ENCODE measurements at regions not wholly inside any gene's neighbourhood (a gene's known extent, or its start where the extent isn't known, plus 50 kb on each side); places are given as distances from the start of the nearest gene placed in this dataset.
A peak's percentile ranks its signal among the peaks of the same experiment; 100 is the strongest.

DNA sequence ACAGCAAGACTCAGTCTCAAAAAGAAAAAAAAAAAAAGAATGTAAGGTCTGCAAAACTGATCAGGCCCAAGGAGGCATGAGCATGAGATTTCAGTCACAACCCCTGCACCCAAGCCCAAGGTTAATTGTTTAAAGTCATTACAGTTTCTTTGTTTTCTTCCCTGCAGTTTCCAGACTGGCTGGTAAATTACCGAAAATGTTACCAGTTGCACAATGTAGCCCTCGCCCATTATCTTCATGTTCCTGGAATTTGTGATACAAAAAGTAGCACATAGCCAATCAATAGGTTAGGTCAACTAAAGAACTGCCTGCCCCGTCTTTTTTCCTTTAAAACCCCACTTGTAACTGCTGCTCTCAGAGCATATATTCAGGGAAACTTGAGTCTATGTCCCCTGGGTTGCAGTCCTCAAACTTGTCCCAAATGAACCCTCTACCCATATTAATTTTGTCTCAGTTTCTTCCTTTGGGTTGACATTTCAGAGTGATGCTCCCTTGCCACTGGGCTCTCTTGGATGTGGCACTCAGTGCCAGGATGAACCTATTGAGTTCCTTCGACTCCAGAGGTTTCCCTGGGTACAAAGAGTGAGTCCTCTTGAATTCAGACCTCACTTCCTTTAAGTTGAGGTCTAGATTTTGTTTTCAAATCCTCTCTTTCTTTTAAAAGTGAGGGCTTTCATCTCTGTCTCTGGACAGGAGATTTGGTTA is 216.2 kb upstream of the HS6ST1 start:
- intact Hi-C loops (cut with DNase I), result no loop called here
- DNase-seq (ENCODE audit: low spot score), result no peak

DNA sequence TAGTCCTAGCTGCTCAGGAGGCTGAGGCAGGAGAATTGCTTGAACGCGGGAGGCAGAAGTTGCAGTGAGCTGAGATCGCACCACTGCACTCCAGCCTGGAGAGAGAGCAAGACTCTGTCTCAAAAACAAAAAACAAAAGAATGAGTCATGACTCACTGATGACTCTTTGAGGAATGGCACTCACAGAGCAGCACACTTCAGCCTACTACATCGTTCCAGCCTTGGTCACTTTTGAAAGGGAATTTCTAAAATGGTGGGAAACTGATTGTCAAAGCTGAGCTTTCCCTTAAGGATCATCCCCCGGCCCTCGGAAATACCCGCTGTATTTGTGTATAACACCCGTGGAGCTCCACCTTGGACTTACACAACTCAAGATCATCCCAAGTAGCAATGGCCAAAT is 217.3 kb upstream of the HS6ST1 start:
- intact Hi-C loops (cut with DNase I), result no loop called here
- DNase-seq (ENCODE audit: low spot score), result peak; percentile 11

DNA sequence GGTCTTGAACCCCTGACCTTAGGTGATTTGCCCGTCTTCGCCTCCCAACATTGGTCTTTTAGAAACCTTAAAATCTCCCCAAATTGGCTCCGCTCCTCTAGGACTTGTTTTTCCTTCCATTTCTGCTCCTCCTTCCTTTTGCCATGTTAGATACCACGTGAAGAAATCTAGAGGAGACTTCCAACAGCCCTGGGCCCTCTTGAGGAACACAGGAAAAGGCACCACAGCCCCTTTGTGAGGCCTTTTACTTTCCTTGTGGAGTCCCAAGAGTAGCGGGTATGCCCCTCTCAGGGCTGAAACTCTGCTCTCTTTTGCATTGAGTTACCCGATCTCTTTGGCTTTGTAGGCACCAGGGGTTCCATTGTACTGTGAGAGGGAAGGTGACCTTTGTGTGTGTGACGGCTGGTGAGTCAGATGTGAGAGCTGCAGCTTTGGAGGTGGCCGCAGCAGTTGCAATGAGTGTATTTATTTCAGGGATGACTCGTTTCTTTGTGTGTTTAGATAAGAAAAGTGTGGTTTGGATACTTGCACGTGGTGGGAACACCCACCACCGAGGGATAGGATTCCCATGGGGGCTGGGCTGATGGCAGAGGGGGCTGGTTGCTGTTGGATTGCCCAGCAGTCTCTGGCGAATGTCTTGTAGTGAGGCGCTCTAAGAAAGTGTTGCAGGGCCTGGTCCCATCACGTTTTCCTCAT is 218.4 kb upstream of the HS6ST1 start:
- intact Hi-C loops (cut with DNase I), result no loop called here
- DNase-seq (ENCODE audit: low spot score), result no peak

DNA sequence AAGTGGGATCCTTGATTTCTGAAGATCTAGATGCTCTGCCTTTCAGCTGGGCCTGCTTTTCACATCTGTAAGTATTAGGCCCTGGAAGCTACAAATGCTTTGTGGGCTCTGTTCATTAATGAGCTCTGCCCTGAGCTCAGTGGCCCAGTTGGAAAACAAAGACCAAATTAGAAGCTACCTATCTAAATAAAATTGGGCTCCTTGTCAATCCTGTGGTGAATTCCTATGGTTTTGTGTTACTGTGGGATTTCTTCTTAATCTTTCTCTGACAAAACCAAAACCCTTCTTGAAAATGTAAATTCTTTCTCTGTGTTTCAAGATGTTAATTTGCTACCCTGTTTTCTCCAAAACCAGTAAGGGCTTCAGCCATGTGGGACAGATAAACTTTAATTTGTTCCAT is 219.0 kb upstream of the HS6ST1 start:
- no peak for DNase-seq (ENCODE audit: low spot score)
- intact Hi-C loops (cut with DNase I), result no loop called here

DNA sequence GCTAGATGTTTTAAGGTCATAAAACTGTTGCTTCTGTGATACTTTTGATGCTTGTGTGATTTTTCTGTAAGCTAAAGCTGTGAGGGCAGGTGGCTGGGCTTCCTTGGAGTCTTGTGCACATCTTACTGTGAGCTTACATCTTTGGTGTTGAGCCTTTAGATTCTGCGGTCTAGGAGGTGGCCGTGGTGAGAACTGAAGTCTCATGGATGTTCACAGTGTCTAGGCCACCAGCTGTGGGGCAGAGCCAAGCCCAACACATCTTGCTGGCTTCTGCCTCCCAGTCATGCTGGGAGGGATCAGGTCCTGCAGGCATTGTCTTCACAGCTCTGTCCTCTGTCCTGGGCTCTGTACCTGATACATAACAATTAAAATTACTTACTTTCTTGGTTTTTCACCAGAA is 219.7 kb upstream of the HS6ST1 start:
- DNase-seq (ENCODE audit: low spot score), result no peak
- intact Hi-C loops (cut with DNase I), result no loop called here

DNA sequence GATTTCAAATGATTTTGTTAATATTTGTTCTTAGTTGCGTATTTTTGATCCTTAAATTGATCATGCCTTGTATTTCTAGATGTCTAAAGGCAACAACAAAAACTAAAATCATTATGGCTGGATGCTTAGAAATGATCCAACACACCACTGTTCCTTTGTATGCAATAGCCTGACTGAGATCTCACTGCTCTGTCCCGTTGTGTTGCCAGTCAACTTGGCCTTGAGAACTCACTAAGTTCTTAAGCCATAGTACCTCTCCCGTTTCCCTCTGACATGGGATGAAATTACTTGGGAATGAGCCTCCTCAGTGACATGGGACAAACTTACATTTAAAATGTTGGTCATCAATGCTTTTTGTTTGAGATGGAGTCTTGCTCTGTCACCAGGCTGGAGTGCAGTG is 222.0 kb upstream of the HS6ST1 start:
- no peak for DNase-seq (ENCODE audit: low spot score)
- intact Hi-C loops (cut with DNase I), result no loop called here

DNA sequence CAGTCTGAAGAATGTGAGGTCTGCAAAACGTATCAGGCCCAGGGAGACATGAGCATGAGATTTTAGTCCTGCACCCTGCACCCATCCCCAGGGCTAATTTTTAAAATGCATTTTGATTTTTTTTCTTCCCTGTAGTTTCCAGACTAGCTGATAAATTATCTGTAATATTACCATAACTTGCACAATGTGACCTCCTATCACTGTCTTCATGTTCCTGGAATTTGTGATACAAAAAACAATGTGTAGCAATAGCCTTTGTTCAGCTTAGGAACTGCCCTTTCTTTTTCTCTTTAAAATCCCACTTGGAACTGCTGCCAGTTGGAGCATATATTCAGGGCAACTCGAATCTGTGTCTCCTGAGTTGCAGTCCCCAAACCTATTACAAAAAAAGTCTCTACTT is 222.8 kb upstream of the HS6ST1 start:
- DNase-seq (ENCODE audit: low spot score), result no peak
- intact Hi-C loops (cut with DNase I), result no loop called here

DNA sequence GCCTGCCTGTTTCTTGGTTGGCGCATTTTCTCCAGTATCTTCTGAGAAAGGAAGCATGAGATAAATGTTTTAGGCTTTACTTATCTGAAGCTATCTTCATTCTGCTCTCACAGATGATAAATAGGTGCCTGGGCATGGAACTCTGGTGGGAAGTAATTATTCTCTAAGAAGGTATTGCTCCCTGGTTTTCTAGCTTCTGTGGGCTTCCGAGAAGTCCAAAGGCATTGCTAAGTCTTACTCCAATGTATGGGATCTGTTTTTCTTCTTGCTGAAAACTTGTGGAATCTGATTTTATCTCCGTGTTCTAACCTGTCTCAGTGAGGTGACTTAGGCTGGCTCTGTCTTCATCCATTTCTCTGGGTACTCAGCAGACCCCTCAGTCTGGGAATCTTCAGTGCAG is 224.4 kb upstream of the HS6ST1 start:
- no peak for DNase-seq (ENCODE audit: low spot score)
- intact Hi-C loops (cut with DNase I), result no loop called here

DNA sequence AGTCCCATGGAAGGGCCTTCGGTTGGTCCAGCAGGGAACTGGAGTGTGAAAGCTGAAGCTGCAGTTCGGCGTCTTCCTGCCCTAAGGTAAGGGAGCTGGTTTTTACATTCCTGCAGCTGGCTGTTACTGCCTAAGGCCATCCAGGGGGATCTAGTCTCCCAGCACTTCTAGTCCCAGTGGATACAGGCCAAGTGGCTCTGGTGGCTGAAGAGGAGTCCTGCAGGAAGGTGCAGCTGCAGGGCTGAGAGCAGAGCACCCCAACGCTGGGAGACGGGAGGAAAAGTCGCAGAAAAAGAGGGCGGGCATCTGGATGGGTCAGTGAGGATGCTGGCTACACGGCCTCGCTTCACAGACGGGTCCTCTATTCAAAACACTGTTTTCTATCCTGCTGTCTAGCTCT is 225.0 kb upstream of the HS6ST1 start:
- intact Hi-C loops (cut with DNase I), result no loop called here
- peak; percentile 32 for DNase-seq (ENCODE audit: low spot score)

DNA sequence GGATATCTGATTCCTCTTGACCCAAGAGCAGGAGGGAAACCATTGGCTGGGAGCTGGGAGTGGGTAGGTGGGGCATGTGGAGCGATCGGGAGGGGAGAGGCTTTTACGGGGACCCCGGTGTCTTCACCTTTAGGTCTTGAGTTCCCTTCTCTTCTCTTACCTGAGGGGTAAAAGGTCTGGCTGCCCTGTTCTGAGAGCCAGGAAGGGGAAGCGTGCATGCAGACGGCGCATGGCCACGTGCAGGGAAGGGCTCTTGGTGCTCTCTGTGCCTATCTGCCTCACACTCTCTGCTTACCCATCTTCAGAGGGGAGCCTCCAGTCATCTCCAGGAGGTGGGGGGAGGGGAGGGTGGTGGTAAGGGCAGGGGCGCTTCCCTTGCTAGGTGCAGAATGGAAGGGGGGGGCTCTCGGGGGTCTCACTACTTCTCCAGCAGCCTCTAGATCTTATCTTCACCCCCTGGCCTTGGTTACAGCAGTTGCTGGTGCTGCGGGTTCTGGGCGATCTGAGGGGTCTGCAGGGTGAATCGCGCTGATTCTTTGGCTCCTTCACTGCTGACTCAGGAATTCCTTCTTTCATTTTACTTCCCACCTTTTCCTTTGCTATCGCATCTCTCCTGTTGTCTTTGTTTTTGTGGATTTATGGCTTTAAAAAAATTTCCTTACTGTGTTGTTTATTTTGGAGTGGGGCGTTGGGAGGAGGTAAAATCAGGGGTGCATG is 225.8 kb upstream of the HS6ST1 start:
- DNase-seq (ENCODE audit: low spot score), result peak; percentile 62
- intact Hi-C loops (cut with DNase I), result no loop called here

DNA sequence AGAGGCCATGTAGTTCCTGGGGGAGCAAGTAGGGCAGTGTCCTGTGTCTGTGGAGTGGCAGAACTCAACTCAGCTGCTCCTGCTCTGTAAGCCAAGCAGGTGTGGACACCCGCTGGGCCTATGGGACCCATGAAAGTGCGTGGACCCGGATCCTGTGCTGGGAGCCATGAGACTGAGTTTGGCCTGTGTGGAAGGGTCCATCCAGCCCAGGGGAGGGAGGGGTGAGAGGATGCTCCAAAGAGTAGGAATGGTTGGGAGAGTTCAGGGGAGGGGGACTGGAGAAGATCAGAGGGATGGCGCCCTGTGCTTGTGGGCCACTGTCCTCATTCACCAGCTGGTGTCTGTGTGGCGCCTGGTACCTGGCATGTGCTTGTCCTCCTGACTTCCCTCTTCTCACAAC is 226.4 kb upstream of the HS6ST1 start:
- DNase-seq (ENCODE audit: low spot score), result peak; percentile 13
- intact Hi-C loops (cut with DNase I), result no loop called here

DNA sequence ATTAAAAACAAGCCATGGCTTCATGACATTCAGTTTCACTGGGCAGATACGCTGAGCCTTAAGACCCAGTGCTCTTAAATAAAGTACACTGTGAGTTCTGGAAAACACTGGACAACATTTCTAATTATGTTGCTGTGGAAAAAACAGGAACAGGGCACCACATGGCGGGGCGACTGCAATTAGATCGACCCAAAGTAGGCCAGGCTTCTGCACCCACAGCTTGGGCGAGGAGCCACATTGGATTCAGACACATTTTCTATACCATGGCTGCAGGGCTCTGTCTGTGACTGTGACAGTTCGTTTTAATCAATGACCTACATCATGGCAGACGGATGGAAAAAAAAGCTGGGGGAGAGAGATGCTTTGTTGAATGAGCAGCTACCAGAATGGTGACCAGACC is 227.2 kb upstream of the HS6ST1 start:
- intact Hi-C loops (cut with DNase I), result no loop called here
- no peak for DNase-seq (ENCODE audit: low spot score)

DNA sequence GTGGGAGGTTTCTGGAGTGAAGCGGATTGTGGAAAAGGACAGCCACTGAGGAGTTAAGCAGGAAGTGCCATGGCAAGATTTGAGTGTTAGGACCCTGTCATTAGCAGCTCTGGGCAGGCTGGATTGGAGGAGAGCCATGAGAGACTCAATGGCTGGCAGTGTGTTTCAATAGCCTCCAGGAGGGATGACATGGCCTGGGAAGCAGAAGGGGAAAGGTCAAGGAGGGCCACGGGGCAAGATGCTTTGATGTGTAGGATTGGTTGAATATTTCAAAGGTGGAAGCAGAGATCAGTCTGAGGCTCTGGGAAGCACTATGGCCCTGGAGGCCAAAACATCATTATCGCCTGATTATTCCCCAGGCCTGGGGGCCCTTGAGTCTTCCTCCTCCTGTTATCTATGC is 229.0 kb upstream of the HS6ST1 start:
- intact Hi-C loops (cut with DNase I), result no loop called here
- DNase-seq (ENCODE audit: low spot score), result peak; percentile 34

DNA sequence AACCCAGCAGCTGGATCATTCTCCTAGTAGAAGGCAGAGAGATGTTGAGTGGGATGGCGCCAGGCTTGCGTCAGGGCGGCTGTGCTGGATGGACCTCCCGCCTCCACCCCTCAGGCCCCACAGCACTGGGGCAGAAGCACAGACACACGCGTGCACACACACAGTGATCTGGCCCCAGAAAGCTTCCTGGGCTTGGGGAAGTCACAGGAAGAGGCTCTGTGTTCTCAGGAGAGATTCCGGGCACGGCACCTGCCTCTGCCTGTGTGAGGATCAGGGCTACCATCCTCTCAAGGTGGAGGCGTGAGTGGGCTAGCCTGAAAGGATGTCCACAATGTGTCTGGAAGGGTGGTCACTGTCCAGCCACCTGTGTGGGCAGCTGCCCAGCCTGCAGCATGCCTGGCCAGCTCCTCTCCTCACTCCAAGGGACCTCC is 229.8 kb upstream of the HS6ST1 start:
- peak; percentile 47 for DNase-seq (ENCODE audit: low spot score)

DNA sequence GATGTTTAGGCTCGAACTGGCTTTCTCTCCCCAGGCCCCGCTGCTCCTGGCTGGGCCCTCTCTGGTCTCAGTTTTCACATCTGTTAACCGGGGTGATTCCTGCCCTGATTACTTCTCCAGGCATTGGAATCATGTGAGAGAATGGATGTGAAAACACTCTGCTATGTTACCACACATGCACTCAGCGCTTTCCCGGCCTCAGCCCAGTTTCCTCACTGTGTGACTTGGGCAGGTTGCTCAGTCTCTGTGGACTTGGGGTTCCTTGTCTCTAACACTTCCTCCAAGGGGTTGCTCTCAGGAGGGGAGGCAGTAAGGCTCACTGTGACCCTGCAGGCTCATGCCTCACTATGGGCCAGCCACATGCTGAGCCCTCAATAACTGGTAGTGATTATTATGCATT is 230.4 kb upstream of the HS6ST1 start:
- DNase-seq (ENCODE audit: low spot score), result no peak
- intact Hi-C loops (cut with DNase I), result no loop called here

More for the DNA sequence above, 229.8 kb upstream of the HS6ST1 start:
- intact Hi-C loops (cut with DNase I), result no loop called here

DNA sequence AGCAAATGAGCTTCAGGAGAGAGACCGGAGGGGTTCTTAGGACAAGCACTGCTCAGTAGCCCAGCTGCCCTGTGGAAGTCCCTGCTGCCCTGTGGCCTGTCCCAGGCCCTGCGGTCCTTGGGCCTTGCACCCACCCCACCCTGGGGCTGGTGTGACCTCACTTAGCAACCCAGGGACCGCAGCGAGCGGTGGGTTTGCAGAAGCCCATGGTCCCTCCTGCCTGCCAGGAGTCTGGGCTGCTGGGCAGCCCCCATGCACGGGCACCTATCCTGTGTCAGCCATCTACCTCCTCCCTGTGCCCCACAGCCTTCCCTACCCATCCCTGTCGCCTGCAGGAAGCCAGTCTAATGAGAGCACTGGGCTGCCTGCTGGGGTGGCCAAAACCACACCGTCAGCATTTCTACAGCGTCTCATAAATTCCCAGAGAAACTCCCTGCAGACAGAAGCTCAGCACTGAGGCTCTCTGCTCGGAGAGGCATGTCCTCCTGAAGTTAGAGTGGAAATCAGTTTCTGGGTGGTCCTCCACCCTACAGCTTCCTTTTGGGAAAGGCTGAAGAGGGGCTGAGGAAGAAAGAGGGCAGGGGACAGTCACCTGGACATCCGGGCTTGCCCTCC is 231.1 kb upstream of the HS6ST1 start:
- DNase-seq (ENCODE audit: low spot score), result peak; percentile 70
- intact Hi-C loops (cut with DNase I), result no loop called here

DNA sequence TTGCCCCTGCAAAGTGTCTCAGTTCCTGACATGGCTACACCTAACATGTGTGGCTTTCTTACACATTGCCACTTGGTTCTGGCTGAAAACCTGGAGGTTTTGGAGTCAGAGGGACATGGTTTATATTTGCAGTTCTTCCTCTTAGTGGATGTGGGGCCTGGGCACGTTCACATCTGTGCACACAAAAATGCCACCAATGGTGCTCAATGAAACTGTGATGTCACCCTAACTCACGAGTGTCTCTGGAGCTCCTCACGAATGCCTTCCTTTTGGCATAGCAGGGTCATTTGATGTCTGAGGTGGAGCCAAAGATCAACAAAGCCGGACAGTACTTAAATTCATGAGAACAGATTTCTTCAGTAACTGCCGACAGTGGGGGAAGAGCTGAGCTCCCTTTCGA is 231.7 kb upstream of the HS6ST1 start:
- intact Hi-C loops (cut with DNase I), result no loop called here
- DNase-seq (ENCODE audit: low spot score), result peak; percentile 22

DNA sequence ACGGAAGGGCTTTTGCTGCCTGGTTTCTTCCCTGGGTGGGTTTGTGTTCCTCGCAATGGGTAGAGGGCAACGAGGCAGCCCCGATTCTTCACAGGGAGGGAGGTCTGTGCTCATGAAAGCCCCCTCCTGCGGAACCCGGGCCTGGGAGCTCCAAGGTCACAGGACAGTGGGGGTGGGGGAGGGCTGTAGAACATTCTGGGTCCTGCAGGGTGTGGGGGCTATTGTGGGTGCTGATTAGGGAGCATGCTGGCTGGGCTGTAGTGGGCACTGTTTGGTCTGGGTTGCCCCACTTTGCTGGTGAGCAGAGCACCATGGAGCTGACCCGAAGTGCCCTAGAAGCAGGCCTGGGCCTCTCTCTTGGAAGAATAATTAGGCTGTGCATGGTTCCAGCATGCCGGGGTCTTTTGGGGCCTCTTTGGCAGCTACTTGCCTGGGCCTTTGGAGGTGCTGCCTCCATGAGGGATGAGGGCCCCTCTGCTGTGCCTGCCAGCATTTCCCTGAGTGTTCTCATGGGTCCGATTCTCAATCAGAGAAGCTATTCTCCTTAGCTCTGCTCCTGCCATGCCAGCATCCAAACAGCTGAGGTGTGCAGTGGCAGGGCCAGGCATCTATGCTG is 232.2 kb upstream of the HS6ST1 start:
- intact Hi-C loops (cut with DNase I), result no loop called here
- peak; percentile 65 for DNase-seq (ENCODE audit: low spot score)

DNA sequence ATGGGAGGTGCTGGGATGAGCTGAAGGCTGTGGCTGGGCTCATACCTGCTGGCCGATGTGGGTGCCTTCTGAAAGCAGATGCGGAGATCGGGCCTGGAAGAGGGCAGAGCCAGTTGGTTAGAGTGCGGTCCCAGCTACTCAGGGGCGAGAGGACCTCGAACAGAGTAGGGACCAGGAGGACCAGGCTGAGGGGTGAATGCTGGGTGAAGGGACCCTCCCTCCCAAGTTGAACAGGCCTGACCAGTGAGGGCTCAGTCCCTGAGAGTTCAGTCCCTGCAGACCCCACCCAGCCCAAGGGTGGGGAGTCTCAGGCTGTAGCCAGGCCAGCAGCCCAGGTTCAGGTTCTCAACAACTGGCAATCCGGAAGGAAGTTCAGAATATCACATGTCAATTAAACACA is 232.8 kb upstream of the HS6ST1 start:
- peak; percentile 51 for DNase-seq (ENCODE audit: low spot score)

More for the DNA sequence above, 232.8 kb upstream of the HS6ST1 start:
- intact Hi-C loops (cut with DNase I), result no loop called here

Data from posterior vena cava (tissue), 2 donors.